IPS-NIHi7 (cell line): ENCODE measurements at regions not wholly inside any gene's neighbourhood (a gene's known extent, or its start where the extent isn't known, plus 50 kb on each side); places are given as distances from the start of the nearest gene placed in this dataset.
"Not testable (repeated sequence)": the region's sequence is repeated elsewhere in the genome, so short reads cannot be mapped to it uniquely, and the experiment has no call there.

Source experiments
- DNase-seq: peaks from one replicate; pipeline ENCODE4 v3.0.0; 2012; ENCODE audit warnings: mixed read lengths; ENCODE audit errors: extremely low spot score

DNA sequence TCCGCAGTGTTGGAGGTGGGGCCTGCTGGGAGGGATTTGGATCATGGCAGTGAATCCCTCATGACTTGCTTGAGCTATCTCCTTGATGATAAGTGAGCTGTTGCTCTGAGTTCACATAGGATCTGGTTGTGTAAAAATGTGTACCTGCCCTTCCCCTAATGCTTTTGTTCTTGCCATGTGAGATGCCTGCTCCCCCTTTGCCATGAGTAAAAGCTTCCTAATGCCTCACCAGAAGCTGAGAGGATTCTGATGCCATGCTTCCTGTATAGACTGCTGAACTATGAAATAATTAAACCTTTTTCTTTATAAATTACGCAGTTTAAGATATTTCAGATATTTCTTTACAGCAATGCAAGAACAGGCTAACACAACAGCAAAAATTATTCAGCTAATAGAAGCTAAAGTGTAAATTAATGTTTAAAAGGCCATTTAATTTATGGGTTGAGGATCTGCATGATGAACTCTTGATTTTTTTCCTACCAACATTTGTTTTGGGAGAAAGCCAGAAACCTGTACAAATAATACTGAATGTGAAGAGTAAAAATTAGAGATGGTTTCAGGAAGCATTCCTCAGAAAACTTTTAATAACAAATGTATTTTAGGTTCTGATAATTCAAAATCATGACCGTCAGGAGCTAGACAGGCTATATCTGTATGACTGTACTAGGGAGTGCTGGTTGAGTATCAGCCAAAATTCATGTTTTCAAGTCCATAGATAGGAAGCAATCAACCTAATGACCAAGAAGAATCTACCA, 177.5 kb upstream of the GRIA4 start:
- DNase-seq, result no peak

DNA sequence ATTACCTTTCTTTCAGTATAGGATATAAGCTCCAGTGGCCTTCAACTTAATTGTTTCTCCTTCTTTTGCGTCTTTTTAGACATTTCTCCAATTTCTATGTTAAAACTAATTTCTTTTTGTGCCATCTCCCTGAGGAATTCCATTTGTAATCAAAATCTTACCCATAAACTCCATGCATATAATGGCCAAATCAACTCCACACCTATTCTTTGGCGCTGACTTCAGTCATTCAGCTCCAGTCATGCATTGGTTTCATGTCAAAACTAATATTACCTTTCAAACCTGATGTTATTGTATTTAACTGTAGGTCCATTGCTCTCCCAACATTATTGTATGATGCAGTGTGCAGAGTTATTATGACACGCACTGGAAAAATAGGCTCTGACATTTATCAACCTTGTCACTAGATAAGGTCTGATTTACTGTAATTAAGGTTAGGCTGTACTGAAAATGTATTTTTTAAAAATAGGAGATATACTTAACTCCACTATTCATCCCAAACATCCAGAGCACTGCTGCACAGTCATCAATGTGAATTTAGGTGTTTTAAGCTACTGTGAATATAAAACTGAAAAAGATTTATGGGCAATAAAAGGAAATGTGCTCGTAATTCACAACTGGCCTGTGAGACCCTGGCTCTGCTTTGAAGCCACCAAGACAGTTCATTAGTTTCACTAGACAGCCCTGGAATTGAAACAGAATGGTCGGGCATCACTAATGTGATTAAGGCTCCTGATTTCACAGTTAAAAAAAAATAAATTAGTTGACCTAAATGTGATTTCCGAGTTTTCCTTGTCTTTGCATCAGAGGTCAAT, 180.6 kb upstream of the GRIA4 start:
- no peak for DNase-seq

DNA sequence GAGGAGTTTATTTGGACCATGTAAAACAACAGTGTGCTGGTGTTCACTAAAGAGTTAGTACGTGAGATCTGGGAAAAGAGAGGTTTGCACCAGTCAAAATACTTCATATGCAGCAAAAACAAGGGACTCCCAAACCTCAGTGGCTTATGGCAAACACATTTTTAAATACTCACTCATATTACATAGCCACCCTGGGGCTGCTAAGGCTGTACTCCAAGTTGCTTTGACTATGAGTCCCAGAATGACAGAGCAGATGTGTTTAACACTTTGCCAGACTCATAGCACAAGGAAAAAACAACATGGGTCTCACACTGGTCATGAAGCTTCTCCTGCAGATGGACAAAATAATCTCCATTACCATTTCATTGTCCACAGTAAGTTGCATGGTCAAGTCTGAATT, 202.8 kb upstream of the GRIA4 start:
- DNase-seq, result no peak

DNA sequence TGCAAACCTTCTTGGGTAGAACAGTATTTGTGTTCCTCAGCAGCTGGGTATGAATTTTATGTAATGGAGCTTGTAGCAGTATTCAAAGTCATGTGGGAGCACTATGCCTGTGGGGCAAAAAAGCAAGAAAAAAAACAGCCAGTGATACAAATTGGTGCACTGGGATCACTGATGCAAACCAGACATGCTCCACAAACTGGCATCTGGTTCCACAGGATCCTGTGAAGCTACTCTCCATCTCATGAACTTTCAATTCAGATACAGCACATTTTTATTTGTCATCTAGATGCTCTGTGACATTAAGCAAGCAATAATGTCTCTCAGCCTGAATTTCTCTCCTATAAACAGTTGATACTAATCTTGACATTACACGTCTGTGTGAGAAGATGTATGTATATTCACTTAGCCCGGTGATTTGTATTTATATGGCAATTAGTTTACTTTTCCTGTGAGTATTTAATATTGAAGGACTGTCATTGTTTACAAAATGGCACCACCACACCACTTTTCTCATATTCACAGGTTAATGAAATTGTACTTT, 208.5 kb upstream of the GRIA4 start:
- DNase-seq, result no peak

DNA sequence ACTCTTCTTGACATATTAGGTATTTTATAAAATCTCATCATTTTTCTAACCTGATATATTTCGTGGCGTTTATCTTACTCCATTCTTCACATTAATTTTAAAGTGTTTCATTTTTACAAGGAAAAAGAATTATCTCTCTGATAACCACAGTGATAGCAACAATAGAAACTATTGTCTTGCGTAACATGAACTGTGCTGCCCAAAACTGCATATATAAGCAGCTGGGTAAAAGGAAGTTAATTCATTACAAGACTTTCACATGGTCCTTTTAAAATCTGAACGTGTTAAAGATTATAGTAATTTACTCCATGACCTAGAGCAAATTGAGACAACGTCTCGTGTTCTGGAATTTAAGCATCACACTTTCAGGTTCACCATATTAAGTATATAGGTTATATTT, 210.4 kb upstream of the GRIA4 start:
- no peak for DNase-seq

DNA sequence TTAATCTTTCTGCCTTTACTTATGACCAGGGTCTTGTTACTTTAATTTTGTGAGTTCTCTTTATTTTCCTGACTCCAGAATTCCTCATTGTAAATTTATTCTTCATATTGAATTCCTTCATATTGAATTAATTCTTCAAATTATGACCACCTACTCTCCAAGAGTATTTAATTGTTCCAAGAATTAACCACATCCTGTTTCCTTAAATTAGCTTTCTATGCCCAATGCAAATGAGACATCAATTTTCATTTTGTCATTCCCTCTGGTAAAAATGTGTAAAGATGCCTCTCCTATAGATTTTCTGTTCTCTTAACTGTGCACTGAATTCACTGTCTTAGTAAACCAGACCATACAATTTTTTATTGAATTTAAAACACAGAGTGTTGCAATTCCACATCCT, 211.2 kb upstream of the GRIA4 start:
- no peak for DNase-seq

DNA sequence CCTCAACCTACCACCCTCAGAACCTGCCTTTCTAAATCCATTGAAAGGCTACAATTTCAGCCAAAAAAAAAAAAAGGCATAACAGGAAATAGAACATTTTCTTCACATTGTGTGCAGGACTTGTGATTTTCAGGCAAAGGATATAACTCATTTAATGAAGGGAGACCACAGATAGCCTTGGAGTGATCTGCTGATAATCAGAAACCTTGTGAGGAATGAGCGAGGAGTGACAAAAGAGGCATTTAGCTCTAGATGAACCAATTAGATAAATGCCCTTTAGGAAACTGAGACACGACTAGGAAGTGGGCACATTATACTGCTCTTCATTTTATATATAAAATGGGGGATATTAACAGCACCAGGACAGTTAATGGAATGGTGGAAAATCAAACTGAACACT, 216.5 kb upstream of the GRIA4 start:
- no peak for DNase-seq

DNA sequence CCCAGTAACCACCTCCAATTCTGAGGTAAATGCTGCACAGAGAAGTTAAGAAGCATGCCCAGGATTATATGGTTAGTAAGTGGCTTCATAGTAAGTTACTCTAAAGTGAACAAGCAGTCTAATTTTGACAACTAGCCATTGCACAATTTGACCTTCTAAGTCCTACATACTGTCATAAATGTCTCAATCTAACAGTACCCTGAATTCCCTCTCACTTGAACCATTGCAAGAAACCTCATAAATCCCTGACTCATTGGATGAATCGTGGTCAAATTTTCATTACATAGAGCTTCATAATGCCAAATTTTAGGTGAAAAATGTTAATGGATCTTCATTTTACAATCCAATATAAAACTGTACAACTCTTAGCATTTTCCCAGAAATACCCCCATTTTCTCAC, 217.3 kb upstream of the GRIA4 start:
- no peak for DNase-seq

DNA sequence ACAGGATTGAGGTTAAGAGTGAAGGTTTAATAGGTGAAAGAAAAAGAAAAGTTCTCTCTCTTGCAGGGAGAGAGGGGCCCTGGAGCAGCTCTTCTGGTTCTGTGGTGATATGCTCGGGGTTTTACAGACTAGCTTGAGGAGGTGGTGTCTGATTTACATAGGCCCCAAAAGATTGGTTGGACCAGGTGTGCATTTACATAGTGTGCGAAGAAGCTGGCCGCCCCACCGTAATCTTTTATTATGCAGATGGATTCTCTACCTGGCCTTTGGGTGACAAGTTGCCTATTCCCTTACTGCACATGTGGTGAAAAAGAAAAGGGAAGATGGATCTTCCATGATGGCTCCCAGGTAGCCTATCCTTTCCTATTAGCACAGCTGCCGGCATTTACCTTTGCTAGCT, 219.9 kb upstream of the GRIA4 start:
- no peak for DNase-seq

DNA sequence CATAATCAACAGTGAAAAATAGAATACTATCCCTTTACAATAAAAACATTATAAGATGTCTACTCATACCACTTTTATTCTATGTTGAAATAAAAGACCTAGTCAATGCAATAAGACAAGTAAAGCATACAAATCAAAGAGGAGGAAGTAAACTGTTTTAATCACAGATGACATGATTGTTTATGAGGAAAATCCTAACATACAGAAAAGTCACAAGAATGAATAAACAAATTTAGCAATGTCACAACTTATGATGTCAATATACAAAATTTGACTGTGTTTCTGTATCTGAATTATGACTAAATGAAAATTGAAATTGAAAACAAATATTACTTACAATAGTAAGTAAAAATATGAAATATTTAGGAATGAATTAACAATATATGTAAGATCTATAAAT, 221.9 kb upstream of the GRIA4 start:
- no peak for DNase-seq

DNA sequence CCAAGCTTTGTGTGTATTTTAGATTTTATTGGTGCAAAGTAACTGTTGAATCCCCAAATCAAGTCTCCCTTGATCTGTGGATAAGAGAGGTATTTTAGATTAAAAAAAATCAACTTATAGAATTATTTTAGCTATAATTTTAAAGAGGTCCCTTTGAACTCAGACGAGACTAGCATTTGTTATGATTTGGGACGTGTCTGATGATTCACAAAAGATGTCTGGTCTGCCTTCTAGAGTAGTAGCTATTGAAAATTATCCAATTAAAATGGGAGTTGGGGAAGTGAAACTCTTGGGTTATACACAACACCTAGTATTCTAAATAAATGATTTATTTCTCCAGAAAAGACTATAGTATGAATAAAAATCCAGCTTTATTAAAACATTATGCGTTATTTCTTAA, 227.9 kb upstream of the GRIA4 start:
- no peak for DNase-seq

DNA sequence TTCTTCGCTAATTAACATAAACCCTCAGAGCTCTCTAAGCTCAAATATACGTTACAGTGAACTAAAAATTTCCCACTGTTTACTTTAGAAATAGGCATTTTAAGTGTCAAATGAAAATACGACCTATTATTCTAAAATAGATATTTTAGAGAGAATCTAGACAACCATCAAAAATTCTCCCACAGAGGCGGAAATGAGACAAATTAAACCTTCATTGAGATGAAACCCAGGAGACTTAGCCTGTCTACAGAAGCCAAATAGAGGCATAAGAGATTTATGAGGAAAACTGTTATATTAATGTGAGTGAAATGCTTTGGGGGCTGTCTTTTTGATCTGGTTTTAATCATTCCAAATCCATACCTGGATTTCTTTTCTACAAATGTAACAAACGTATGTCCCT, 232.0 kb upstream of the GRIA4 start:
- no peak for DNase-seq

DNA sequence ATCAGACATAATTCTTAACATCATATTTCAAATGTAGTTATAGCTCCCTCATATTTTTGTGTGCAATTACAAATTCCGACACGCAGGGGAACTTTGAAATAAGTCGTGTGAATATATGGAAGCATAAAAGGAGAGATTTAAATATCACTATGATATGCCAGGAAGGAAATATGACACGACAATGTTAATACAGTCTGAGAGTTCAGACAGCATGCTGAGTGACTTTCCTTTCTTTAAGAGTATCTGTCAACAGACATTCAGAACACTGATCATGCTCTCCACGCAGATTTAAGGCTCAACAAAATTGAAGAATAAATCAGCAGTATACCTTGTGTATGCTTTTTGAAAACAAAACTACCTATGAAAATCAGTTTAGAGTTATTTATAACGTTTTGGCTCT, 232.6 kb upstream of the CARD18 start:
- DNase-seq, result no peak

DNA sequence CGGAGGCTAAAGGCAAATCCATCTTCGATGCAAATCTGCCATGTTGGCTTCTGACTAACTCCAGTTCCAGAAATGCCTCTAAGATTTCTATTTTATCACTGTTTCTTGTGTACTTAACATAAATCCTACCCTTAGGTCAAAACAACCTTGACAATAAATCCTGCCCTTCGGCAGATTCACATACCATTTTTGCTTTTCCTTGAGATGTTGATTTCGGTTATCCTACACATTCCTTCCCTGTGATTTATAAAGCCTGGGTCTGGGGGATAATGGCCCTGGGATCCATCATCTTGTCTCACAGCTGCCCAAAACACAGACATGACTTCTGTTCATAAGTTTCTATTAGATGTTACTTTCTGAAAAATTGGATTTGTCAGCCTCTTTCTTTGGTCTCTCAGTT, 231.7 kb upstream of the CARD18 start:
- DNase-seq, result no peak

DNA sequence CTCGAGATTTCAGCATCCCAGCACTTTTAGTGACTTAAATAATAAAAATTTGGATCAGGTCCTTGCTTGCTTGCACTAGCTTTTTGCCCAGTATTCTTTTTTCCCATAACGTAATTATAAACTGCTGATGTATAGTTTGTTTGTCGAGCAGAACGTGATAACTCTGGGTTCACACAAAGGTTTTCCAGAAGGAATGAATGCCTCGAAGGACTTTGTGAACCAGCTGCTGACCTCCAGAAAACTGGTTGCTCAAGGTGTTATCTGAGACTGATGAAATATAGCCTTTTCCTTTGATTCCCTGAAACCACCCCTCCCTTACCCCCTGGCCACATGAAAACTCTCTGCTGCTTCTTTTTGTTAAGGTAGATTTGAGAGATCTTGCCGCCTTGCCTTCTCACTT, 229.1 kb upstream of the CARD18 start:
- no peak for DNase-seq

DNA sequence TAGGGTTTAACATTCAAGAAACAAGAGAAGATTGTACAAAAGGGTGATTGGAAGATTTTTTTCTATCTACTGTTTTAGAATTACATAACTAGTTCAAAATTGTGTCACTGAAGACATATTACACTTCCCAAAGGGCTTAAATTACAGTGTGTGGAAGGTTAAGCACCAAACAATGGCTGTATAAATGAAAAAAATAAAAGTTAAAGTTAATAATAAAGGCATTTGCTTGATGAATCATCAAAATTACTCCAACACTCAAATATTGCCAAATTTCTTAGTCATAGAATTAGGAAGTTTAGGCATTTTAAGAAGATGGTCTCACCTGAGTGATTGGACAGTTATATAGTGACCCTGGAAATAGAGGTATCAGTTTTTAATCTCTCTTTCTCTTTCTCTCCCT, 227.6 kb upstream of the CARD18 start:
- no peak for DNase-seq

DNA sequence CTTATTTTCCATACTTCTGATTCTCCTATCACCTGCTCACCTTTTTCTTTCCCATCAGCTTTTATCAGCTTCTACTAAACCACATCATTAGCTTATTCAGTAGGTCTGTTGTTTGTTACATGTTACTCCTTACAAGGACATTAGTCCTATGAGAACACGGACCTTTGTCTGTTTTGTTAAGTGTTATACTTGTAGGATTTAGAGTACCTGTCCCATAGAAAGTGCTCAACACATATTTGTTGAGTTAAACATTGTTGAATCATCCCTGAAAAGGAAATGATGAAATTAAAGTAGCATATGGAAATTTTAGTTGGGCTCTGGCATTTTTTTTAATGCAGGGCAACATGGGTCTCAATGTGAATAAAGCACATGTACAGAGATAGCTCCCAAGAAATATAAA, 222.1 kb upstream of the CARD18 start:
- DNase-seq, result no peak

DNA sequence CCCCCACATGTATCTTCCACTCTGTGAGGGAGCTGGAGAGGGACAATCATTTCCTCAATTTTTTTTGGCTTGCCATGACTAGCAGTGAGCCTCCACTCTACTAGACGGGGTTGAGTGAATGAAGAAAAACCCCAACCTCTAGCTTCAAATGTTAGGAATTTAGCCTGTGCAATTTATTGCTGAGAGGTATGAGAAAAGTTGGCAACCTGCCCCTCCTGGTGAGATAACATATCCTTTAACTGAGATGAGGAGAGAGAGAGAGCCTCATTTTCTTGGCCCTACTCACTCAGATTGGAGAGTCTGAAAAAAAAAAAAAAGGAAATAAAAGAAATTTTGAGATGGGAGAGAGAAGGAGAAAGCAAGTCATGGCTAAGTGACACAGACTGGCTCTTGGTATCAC, 218.2 kb upstream of the CARD18 start:
- no peak for DNase-seq

DNA sequence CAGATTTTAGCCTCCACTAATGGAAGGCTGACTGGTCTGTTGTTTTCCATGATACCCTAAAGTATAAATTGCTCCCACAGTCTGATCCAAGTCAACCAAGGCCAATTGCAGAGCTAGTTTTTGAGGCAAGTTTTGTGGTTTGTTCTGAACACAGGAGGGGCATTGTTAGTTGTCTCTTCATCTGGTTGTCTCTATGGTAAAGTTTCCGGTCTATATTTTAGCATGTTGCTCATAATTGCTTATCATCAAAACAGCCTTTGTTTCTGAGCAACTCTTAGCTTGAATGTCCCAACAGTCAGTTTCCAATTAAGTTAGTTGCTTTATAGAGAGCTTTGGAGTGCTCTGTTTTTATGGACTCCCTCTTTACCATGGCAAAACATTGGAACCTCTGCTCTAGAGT, 217.6 kb upstream of the CARD18 start:
- no peak for DNase-seq

DNA sequence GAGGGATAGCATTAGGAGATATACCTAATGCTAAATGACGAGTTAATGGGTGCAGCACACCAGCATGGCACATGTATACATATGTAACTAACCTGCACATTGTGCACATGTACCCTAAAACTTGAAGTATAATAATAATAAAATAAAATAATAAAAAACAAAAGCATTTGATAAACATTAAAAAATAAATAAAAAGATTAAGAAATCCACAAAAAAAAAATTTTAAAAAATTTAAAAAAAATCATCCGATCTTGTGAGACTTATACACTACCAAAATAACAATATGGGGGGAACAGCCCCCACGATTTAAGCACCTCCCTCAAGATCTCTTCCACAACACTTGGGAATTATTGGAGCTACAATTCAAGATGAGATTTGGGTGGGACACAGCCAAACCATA, 210.3 kb upstream of the CARD18 start:
- not testable (repeated sequence) for DNase-seq

DNA sequence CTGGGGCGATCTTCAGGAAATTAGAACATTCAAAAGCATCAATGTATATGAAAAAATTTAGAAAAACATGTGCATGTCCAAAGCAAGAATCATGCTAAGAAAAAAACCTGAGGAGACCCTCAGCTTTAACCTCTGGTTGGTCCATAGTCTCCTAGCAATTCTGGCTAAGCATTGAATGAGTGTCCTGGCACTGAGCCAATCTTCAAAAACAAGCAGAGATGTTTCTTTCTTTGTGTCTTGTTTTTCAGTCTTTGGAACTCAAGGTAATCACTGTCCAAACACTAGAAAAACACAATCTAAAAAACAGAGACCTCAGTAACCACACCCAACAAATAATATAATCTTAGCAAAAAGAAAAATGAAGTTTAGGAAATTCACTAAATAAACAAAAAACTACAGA, 205.4 kb upstream of the CARD18 start:
- no peak for DNase-seq

DNA sequence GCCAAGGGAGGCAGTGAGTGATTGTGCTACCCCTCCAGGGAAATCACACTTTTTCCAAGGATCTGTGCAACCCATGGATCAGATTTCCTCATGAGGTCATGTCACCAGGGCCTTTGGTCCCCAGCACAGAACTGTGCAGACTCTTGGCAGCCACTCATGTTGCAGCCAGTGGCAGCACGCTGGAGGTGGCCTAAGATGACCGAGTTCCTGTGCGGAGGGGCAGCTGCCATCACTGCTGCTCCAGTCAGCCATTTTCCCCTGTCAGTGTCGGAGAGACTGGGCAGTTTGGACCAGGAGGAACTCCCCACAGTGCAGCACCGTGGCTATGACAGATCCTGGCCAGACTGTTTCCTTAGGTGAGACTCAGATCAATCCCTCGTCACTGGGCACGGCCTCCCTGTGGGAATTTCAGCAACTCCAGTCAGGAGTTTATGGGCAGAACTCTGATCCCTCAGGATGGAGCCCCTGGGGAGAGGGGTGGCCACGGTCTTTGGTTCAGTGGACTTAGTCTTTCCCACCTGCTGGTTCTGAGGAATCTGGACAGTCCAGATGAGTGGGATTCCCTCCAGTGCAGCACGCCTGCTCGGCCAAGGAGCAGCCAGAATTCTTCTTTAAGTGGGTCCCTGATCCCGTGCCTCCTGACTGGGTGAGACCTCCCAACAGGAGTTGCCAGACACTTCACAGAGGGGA, 194.6 kb upstream of the CARD18 start:
- no peak for DNase-seq

DNA sequence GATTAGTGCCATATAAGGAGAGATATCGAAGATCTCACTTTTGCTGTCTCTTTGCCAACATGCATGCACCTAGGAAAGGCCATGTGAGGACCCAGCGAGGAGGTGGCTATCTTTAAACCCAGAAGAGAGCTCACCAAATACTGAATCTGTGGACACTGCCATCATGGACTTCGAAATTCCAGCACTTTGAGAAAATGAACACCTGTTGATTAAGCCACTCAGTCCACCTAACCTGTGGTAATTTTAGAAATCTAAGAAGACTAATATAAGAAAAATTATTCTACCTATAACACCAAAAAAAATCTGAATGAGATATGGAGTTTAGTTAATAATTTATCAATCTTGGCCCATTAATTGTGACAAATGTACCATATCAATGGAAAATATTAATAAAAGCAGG, 193.6 kb upstream of the CARD18 start:
- no peak for DNase-seq
